Brain microvascular endothelial cell (primary cell): ENCODE measurements at regions not wholly inside any gene's neighbourhood (a gene's known extent, or its start where the extent isn't known, plus 50 kb on each side); places are given as distances from the start of the nearest gene placed in this dataset.

ENCODE experiments used
- DNase-seq: peaks from one replicate; pipeline ENCODE4 v3.0.0-alpha.2; 2020
- H3K27ac ChIP-seq: fragments of 250-450 bp; sonication (Bioruptor Pico); 2 replicates; pipeline ENCODE4 v1.5.1; 2020; ENCODE audit warnings: mild to moderate bottlenecking, moderate library complexity
- H3K27me3 ChIP-seq: fragments of 250-450 bp; sonication (Bioruptor Pico); replicated peaks from 2 replicates; pipeline ENCODE4 v1.5.1; 2020; ENCODE audit warnings: mild to moderate bottlenecking
- H3K36me3 ChIP-seq: fragments of 250-450 bp; sonication (Bioruptor Pico); replicated peaks from 2 replicates; pipeline ENCODE4 v1.5.1; 2020; ENCODE audit warnings: mild to moderate bottlenecking
- H3K4me3 ChIP-seq: 2 replicates; pipeline ENCODE4 v1.5.1; 2011; ENCODE audit warnings: low read depth, mild to moderate bottlenecking, control low read depth, low read length, moderate library complexity
- in situ Hi-C: cut with HindIII; loops from 2 replicates; pipeline ENCODE4 v1.10.0; 2017; ENCODE audit warnings: low sequenced_read_pairs, low pct_ligation_motif_present
- TF ChIP-seq, protein P1 (sequence below): IDR thresholded peaks from 2 replicates; pipeline ENCODE4 v1.5.1; 2011; ENCODE audit warnings: low read depth, mild to moderate bottlenecking, moderate library complexity, low read length, control low read depth, inconsistent platforms; ENCODE audit errors: missing control alignments

DNA sequence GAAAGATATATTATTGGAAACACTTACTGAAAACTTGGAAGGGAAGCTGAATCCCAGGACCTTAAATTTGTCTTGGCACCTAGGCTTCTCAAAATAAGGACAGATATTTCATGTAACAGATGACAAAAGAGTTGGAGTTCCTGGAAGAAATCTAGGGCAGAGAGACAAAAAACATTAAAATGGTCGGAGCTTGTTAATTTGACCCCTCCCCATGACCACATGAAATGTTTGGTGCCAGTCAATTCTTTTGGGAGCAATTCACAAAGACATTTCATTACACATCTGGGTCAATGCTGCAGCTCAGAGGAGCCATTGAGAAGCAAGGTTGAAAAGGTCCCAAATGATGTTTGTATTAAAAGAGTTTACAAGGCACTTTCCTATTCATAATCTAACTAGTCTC lies 162.0 kb upstream of the GUCY1A2 start:
- no peaks in the 10 kb centered on the region for H3K27me3 ChIP-seq
- TF ChIP-seq, protein P1, sequence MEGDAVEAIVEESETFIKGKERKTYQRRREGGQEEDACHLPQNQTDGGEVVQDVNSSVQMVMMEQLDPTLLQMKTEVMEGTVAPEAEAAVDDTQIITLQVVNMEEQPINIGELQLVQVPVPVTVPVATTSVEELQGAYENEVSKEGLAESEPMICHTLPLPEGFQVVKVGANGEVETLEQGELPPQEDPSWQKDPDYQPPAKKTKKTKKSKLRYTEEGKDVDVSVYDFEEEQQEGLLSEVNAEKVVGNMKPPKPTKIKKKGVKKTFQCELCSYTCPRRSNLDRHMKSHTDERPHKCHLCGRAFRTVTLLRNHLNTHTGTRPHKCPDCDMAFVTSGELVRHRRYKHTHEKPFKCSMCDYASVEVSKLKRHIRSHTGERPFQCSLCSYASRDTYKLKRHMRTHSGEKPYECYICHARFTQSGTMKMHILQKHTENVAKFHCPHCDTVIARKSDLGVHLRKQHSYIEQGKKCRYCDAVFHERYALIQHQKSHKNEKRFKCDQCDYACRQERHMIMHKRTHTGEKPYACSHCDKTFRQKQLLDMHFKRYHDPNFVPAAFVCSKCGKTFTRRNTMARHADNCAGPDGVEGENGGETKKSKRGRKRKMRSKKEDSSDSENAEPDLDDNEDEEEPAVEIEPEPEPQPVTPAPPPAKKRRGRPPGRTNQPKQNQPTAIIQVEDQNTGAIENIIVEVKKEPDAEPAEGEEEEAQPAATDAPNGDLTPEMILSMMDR: no peak
- H3K27ac ChIP-seq: no peak overlapping the region
- in situ Hi-C loops: no loop called here
- DNase-seq: no peak
- no peaks in the 10 kb centered on the region for H3K36me3 ChIP-seq
- H3K4me3 ChIP-seq: no peak overlapping the region

DNA sequence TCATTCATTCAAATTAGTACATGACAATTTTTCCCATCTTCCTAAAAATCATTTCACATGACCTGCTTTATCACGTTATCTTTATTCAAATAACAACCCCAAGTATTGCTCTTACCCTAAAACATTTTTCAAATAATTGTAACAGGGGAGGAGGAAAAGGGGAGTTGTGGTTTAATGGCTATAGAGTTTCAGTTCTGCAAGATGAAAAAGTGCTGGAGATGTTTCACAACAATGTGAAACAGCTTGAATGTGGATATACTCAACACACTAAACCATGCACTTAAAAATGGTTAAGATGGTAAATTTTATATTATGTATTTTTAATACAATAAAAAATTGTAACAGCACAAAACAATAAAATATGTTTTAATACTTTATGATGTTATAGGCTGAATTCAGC lies 161.6 kb upstream of the GUCY1A2 start:
- H3K36me3 ChIP-seq: no peaks in the 10 kb centered on the region
- in situ Hi-C loops: no loop called here
- DNase-seq: no peak
- TF ChIP-seq, protein P1: no peak
- H3K27ac ChIP-seq: no peak overlapping the region
- no peak overlapping the region for H3K4me3 ChIP-seq
- no peaks in the 10 kb centered on the region for H3K27me3 ChIP-seq

DNA sequence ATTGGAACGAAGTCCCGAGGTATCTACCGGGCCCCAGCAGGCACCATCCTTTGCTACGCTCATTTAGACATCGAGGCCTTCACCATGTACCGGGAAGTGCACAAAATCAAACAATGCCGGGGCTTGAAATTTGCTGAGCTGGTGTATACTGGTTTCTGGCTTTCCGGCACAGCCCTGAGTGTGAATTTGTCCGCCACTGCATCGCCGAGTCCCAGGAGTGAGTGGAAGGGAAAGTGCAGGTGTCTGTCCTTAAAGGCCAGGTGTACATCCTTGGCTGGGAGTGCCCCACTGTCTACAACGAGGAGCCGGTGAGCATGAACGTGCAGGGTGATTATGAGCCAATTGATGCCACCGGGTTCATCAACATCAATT lies 158.8 kb upstream of the GUCY1A2 start:
- no peak overlapping the region for H3K4me3 ChIP-seq

DNA sequence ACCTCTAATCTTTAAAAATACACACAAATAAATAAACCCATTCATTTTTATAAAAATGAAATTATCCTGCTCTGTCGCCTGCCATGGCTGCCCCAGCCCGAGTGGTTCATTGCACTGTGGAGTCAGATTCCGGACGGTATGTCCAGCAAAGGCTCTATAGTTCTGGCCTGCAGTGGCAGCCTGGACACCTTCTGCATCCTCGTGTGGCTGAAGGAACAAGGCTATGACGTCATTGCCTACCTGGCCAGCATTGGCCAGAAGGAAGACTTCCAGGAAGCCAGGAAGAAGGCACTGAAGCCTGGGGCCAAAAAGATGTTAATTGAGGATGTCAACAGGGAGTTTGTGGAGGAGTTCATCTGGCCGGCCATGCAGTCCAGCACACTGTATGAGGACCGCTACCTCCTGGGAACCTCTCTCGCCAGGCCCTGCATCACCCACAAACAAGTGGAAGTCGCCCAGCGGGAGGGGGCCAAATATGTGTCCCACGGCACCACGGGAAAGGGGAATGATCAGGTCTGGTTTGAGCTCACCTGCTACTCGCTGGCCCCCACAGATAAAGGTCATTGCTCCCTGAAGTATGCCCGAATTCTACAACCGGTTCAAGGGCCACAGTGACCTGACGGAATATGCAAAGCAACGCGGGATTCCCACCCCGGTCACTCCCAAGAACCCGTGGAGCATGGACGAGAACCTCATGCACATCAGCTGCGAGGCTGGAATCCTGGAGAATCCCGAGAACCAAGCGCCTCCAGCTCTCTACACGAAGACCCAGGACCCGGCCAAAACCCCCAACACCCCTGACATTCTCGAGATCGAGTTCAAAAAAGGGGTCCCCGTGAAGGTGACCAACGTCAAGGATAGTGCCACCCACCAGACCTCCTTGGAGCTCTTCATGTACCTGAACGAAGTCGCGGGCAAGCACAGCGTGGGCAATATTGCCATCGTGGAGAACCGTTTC lies 158.2 kb upstream of the GUCY1A2 start:
- Histone ChIP-seq H3K27ac (no peak overlapping the region), H3K27me3 (no peaks in the 10 kb centered on the region), H3K36me3 (no peaks in the 10 kb centered on the region), H3K4me3 (no peak overlapping the region)
- TF ChIP-seq, protein P1: no peak
- in situ Hi-C loops: no loop called here
- DNase-seq: no peak

More for the DNA sequence above, 158.8 kb upstream of the GUCY1A2 start:
- no peaks in the 10 kb centered on the region for H3K27me3 ChIP-seq
- DNase-seq: no peak
- no peaks in the 10 kb centered on the region for H3K36me3 ChIP-seq
- in situ Hi-C loops: no loop called here
- no peak overlapping the region for H3K27ac ChIP-seq
- TF ChIP-seq, protein P1: no peak

DNA sequence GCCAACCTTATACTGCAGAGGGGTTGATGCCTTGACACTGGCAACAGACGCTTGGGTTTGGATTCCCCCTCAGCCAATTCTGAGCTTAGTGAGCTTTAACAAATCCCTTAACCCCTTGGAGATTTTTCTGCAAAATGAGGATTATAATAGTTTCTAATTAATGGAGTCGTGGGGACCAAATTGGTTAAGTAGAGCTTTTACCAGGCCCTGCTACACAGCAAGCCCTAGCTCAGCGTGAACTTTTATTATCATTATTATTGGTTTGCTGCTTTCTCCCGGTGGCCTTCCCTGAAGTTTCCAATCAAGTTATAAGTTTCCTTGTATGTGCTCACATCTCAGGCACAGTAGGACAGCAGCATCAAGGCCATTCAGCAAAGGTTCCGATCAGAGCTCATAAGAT lies 156.6 kb upstream of the GUCY1A2 start:
- in situ Hi-C loops: no loop called here
- no peak for DNase-seq
- Histone ChIP-seq H3K27ac (no peak overlapping the region), H3K27me3 (no peaks in the 10 kb centered on the region), H3K4me3 (no peak overlapping the region), H3K36me3 (no peaks in the 10 kb centered on the region)
- TF ChIP-seq, protein P1: no peak

DNA sequence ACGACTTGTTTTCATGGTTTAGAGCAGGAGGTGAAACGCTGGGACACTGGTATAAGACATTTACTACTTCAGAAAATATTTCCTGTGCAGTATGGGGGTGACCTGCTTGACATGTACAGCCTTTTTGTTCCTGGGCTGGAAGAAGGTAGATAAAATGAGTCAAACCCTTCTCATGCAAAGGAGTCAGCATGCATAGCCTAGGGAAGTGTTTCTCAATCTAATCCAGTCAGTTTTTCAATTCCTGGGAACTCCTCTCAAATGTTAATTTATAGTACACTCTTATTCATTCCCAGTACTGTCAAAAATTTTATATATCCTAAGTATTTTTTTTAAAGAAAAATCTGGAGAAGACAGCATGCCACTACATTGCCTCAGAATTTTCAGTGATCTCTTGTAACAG lies 154.7 kb upstream of the GUCY1A2 start:
- Histone ChIP-seq H3K27me3 (no peaks in the 10 kb centered on the region), H3K27ac (no peak overlapping the region), H3K4me3 (no peak overlapping the region), H3K36me3 (no peaks in the 10 kb centered on the region)
- TF ChIP-seq, protein P1: no peak
- in situ Hi-C loops: no loop called here
- no peak for DNase-seq
